Stomach (tissue), 8 donors: ENCODE measurements at regions not wholly inside any gene's neighbourhood (a gene's known extent, or its start where the extent isn't known, plus 50 kb on each side); places are given as distances from the start of the nearest gene placed in this dataset.

ENCODE experiments used
- DNase-seq, 2 donors: peaks; one replicate each; pipeline versions ENCODE4 v3.0.0 to v3.0.0-alpha.2; 2013 to 2019
- H3K27ac ChIP-seq, 5 donors: fragments of 200-600 bp in 4 of 5; sonication (generic) in 4 of 5; one replicate each; pipeline ENCODE4 v1.5.1; 2013 to 2019; ENCODE audit warnings: mild to moderate bottlenecking in 1 of 5, moderate library complexity in 1 of 5
- H3K27me3 ChIP-seq, 3 donors: fragments of 200-600 bp; sonication (generic); one replicate each; pipeline ENCODE4 v1.5.1; 2017 to 2019; ENCODE audit warnings: mixed run types in 1 of 3
- H3K36me3 ChIP-seq, 4 donors: fragments of 200-600 bp; sonication (generic); 1 replicate in 3 of 4; 2 replicates in 1 of 4; pipeline ENCODE4 v1.5.1; 2016 to 2019
- H3K4me1 ChIP-seq, 4 donors: fragments of 200-600 bp; sonication (generic); one replicate each; pipeline ENCODE4 v1.5.1; 2016 to 2019
- H3K4me3 ChIP-seq, 4 donors: fragments of 200-600 bp; sonication (generic) in 3 of 4; one replicate each; pipeline ENCODE4 v1.5.1; 2016 to 2019; ENCODE audit warnings: mild to moderate bottlenecking in 1 of 4
- H3K9me3 ChIP-seq, 4 donors: fragments of 200-600 bp; sonication (generic); one replicate each; pipeline ENCODE4 v1.5.1; 2016 to 2019
- EP300 ChIP-seq: sonication (generic); formaldehyde crosslinking; IDR thresholded peaks from one replicate; pipeline ENCODE4 v1.6.1; 2017; ENCODE audit warnings: antibody characterized with exemption
- POLR2A ChIP-seq, 4 donors: fragments of 450-650 bp; IDR thresholded peaks; one replicate each; pipeline ENCODE4 v1.6.1; 2016; ENCODE audit warnings: antibody characterized with exemption in 4 of 4, control low read depth in 2 of 4, mild to moderate bottlenecking in 1 of 4, moderate library complexity in 1 of 4
- POLR2AphosphoS5 ChIP-seq, 3 donors: sonication (generic); formaldehyde crosslinking; IDR thresholded peaks; one replicate each; pipeline ENCODE4 v1.6.1; 2016; ENCODE audit warnings: antibody characterized with exemption in 3 of 3
- WGBS, 5 donors: extraction: QIAGEN DNeasy Blood & Tissue Kit in 3 of 5; methylation state at CpG; one replicate each; pipeline versions ENCODE4 v1.1.5 to v1.1.7; 2013 to 2018; 5-methylcytosine and 5-hydroxymethylcytosine counted together
- intact Hi-C: fragments of 100-400 bp; cut with DNase I; formaldehyde crosslinking; loops from one replicate; pipeline ENCODE4 v1.15.1; 2023; ENCODE audit warnings: low total_unique reads
- TF ChIP-seq, protein P1 (sequence below), 7 experiments: fragments of 450-650 bp in 4 of 7; fragments of 200-600 bp in 3 of 7; sonication (generic) in 3 of 7; IDR thresholded peaks; one replicate each; pipeline ENCODE4 v1.5.1; 2016 to 2019; ENCODE audit warnings: antibody characterized with exemption in 7 of 7, control low read depth in 2 of 7, mild to moderate bottlenecking in 1 of 7
- donor health status: healthy with polysubstance abuse.
- donor health status: Bipolar disorder and iron deficiency.
- donor health status: healthy.

DNA sequence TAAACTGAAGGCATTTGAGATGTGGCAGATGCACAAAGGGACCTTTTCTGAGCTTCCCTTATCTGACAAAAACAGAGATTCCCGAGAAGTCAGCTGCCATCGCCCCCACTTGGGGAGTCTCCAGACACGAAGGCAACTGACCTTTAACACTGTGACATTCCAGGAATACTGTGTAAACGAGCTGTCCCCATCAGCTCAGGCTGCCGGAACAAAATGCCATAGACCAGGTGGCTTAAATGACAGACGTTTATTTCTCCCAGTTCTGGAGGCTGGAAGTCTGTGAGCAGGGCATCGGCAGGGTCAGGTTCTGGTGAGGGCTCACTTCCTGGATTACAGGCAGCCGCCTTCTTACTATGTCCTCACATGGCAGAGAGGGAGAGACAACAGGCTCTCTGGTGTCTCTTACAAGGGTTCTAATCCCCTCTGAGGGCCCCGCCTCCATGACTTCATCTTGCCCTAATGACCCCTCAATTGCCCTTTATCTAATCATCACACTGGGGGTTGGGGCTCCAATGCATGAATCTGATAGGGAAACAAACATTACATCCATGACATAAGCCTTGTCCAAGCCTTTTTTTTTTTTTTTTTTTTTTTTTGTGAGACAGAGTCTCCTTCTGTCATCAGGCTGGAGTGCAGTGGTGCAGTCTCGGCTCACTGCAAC lies 178.5 kb upstream of the RPL38 start:
- DNase-seq, result no peak
- Histone ChIP-seq H3K4me3 (no peak overlapping the region), H3K27ac (no peak overlapping the region), H3K4me1 (no peaks in the 10 kb centered on the region), H3K9me3 (no peaks in the 10 kb centered on the region), H3K36me3 (no peaks in the 10 kb centered on the region), H3K27me3 (peaks cover 0 to 37% (median 0%) of the 10 kb centered on the region in 3 donors)
- intact Hi-C loops, result no loop called here
- WGBS, 5 donors, result 21 to 30% (median 25%) methylated on average over 10 of the region's 10 CpGs
- TF ChIP-seq POLR2AphosphoS5 (IDR thresholded peaks at IDR 0.05), result no peak
- TF ChIP-seq, protein P1, sequence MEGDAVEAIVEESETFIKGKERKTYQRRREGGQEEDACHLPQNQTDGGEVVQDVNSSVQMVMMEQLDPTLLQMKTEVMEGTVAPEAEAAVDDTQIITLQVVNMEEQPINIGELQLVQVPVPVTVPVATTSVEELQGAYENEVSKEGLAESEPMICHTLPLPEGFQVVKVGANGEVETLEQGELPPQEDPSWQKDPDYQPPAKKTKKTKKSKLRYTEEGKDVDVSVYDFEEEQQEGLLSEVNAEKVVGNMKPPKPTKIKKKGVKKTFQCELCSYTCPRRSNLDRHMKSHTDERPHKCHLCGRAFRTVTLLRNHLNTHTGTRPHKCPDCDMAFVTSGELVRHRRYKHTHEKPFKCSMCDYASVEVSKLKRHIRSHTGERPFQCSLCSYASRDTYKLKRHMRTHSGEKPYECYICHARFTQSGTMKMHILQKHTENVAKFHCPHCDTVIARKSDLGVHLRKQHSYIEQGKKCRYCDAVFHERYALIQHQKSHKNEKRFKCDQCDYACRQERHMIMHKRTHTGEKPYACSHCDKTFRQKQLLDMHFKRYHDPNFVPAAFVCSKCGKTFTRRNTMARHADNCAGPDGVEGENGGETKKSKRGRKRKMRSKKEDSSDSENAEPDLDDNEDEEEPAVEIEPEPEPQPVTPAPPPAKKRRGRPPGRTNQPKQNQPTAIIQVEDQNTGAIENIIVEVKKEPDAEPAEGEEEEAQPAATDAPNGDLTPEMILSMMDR (IDR thresholded peaks at IDR 0.05), result no peak
- TF ChIP-seq POLR2A (IDR thresholded peaks at IDR 0.05), result no peak
- TF ChIP-seq EP300, result no peak

DNA sequence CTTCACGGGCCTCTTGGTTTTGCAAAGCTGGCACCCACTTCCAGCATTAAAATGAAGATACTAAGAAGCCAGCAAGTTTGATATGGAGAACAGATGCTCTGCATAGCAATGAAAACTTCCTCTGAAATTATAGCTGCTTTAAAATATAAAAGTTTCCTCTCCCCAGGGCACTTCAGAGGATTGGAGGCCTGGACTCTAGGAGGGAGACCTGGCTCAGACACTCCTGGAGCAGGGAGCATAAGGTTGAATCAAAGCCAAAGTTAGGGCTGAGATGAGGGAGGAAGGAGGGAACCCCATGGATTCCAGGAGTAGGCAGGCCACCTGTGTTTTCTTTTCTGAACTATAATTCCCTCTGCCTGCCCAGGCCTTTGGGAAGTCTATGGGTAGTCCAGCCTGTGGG lies 176.0 kb upstream of the RPL38 start:
- H3K4me1 ChIP-seq, result no peaks in the 10 kb centered on the region
- H3K27me3 ChIP-seq, result peaks cover 0 to 62% (median 11%) of the 10 kb centered on the region in 3 donors
- H3K9me3 ChIP-seq, result no peaks in the 10 kb centered on the region
- intact Hi-C loops, result no loop called here
- WGBS, 5 donors, result 36 to 63% (median 52%) methylated on average over 1 of the region's 1 CpG
- H3K27ac ChIP-seq, result no peak overlapping the region
- no peak overlapping the region for H3K4me3 ChIP-seq
- TF ChIP-seq POLR2A (IDR thresholded peaks at IDR 0.05) (no peak), POLR2AphosphoS5 (IDR thresholded peaks at IDR 0.05) (no peak)
- no peak for DNase-seq
- H3K36me3 ChIP-seq, result no peaks in the 10 kb centered on the region

DNA sequence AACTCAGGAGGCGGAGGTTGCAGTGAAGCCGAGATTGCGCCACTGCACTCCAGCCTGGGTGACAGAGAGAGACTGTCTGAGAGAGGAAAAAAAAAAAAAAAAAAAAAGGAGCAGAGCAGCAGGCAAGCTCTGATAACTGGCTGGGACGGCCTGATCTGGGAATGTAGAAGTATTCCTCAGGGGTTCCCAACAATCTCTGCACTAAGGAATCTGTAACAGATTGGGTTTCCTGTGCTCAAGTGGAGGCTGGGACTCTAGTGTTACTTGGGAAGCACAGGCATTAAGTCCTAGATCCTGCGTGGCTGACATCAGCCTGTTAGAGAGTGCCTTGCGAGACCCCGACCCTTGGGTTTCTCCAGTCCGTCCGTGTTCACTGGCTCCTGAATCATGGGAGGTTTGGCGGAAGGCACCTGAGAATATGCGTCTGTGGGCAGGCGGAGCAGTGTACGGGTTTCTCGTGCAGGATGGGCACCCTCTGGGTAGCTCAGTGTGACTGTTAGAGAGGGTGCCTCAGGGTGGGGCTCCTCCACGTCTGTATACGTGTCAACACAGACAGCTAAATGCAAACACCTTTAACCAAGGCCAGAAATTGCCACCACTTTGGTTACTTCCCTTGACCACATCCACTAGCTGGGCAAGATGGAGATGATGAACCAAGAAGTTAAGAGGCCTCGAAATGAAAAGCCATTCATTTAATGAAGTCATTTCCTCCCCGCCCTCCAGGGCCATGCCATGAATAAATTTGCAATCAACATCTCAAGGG lies 174.9 kb upstream of the RPL38 start:
- Histone ChIP-seq H3K9me3 (no peaks in the 10 kb centered on the region), H3K4me3 (no peak overlapping the region), H3K27me3 (peaks cover 0 to 69% (median 11%) of the 10 kb centered on the region in 3 donors), H3K36me3 (no peaks in the 10 kb centered on the region), H3K4me1 (no peaks in the 10 kb centered on the region), H3K27ac (no peak overlapping the region)
- TF ChIP-seq EP300, result no peak
- TF ChIP-seq, protein P1 (IDR thresholded peaks at IDR 0.05), result no peak
- no peak for TF ChIP-seq POLR2AphosphoS5 (IDR thresholded peaks at IDR 0.05)
- no peak for TF ChIP-seq POLR2A (IDR thresholded peaks at IDR 0.05)
- intact Hi-C loops, result no loop called here
- DNase-seq, result no peak
- 76 to 80% (median 78%) methylated on average over 18 of the region's 18 CpGs for WGBS, 5 donors

DNA sequence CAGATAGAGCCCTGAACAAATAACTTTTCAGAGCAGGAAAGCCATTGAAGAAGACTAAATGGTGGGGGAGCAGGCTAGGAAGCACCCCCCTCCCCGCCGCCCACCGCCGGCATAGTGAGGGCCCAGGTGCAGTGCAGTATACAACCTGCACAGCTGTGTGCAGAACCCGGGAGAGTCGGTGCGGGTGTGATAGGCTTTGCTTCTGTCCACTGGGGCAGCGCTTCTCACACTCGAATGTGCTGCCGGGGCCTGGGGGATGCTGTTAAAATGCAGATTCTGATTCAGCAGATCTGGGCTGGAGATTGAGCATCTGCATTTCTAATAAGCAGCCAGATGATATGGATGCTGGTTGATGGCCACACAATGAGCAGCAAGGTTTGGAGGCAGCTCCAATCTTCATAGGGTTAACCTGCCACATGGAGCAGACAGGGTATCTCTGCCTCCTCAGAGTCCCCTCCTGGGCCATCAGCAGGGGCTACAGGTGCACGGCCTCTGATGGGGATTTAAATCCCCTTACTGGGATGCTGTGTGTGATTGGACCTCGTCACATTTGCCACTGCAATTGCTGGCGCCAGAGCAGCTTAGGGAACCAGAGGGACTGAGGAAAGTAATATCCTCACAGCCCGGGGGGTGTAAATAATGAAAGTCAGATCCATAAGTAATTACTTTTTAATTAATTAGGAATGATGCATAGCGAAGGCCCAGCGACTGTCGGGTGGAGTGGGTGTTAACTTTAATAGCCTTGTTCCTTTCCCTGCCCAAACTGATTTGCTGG lies 172.0 kb upstream of the RPL38 start:
- WGBS, 5 donors, result 67 to 78% (median 76%) methylated on average over 16 to 17 of the region's 17 CpGs
- intact Hi-C loops, result no loop called here
- Histone ChIP-seq H3K27me3 (peaks cover 0 to 70% (median 11%) of the 10 kb centered on the region in 3 donors), H3K36me3 (no peaks in the 10 kb centered on the region), H3K4me3 (no peak overlapping the region), H3K27ac (no peak overlapping the region), H3K9me3 (no peaks in the 10 kb centered on the region), H3K4me1 (no peaks in the 10 kb centered on the region)
- TF ChIP-seq EP300, result no peak
- DNase-seq, result no peak

DNA sequence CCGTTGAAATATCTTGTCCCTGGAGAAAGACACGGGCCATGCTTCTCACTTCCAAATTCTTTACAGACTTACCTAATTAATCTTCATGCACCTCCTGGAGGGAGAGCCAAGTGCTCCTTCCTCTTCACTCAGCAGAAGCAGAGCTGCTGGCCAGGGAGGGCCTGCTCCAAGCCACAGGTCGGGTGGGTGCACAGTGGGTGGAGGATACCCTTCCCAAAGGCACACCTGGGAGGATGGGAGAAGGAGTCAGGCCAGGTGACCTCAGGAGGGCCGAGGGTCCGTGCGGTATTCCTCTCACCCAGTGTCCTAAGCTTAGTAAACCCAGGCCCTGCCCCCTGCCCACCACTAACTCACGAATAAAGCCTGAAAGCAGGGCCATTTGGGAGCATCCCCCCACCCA lies 171.3 kb upstream of the RPL38 start:
- H3K27ac ChIP-seq, result no peak overlapping the region
- TF ChIP-seq, protein P1 (IDR thresholded peaks at IDR 0.05), result no peak
- TF ChIP-seq POLR2AphosphoS5 (IDR thresholded peaks at IDR 0.05) (no peak), POLR2A (IDR thresholded peaks at IDR 0.05) (no peak), EP300 (no peak)
- H3K4me3 ChIP-seq, result no peak overlapping the region
- H3K36me3 ChIP-seq, result no peaks in the 10 kb centered on the region
- 31 to 43% (median 33%) methylated on average over 7 of the region's 7 CpGs for WGBS, 5 donors
- no peaks in the 10 kb centered on the region for H3K9me3 ChIP-seq
- no peaks in the 10 kb centered on the region for H3K4me1 ChIP-seq
- H3K27me3 ChIP-seq, result peaks cover 0 to 75% (median 11%) of the 10 kb centered on the region in 3 donors
- intact Hi-C loops, result no loop called here
- DNase-seq, result no peak
